ENCODE measurements at regions not wholly inside any gene's neighbourhood (a gene's known extent, or its start where the extent isn't known, plus 50 kb on each side); places are given as distances from the start of the nearest gene placed in this dataset.
"Not testable (repeated sequence)": the region's sequence is repeated elsewhere in the genome, so short reads cannot be mapped to it uniquely, and the experiment has no call there.

- Histone ChIP-seq H3K36me3 (no peaks in the 10 kb centered on the region), H3K27me3 (no peaks in the 10 kb centered on the region), H3K4me1 (no peaks in the 10 kb centered on the region), H3K4me3 (no peak overlapping the region), H3K27ac (no peak overlapping the region), H3K9me3 (no peaks in the 10 kb centered on the region)
- no peak for DNase-seq (ENCODE audit: extremely low spot score in 2 of 2)
- intact Hi-C loops (cut with DNase I) = no loop called here
- TF ChIP-seq CTCF (IDR thresholded peaks at IDR 0.05) (no peak), POLR2AphosphoS5 (IDR thresholded peaks at IDR 0.05; ENCODE audit: insufficient read depth in 1 of 2, low read depth in 1 of 2) (no peak), POLR2A (IDR thresholded peaks at IDR 0.05) (no peak)
Observed at GRCh38 chr14:105682956-105683570, 156.7 kb downstream of the TMEM121 start.

- H3K27me3 ChIP-seq; H3K4me3 ChIP-seq; H3K9me3 ChIP-seq; intact Hi-C loops (cut with DNase I); H3K27ac ChIP-seq; H3K4me1 ChIP-seq; DNase-seq (ENCODE audit: extremely low spot score in 2 of 2); H3K36me3 ChIP-seq: not testable (repeated sequence)
Observed at GRCh38 chr14:105684056-105684455, 157.7 kb downstream of the TMEM121 start.

- H3K9me3 ChIP-seq; H3K27ac ChIP-seq; H3K36me3 ChIP-seq; H3K27me3 ChIP-seq; H3K4me3 ChIP-seq; intact Hi-C loops (cut with DNase I); DNase-seq (ENCODE audit: extremely low spot score in 2 of 2); H3K4me1 ChIP-seq: not testable (repeated sequence)
Observed at GRCh38 chr14:105684597-105684996, 158.2 kb downstream of the TMEM121 start.

GRCh38 chr14:105685003-105685402, 158.6 kb downstream of the TMEM121 start:
- no peaks in the 10 kb centered on the region for H3K4me1 ChIP-seq
- no peaks in the 10 kb centered on the region for H3K9me3 ChIP-seq
- H3K4me3 ChIP-seq = no peak overlapping the region
- no peak for DNase-seq (ENCODE audit: extremely low spot score in 2 of 2)
- H3K27ac ChIP-seq = no peak overlapping the region
- no peaks in the 10 kb centered on the region for H3K36me3 ChIP-seq
- H3K27me3 ChIP-seq = no peaks in the 10 kb centered on the region
- TF ChIP-seq POLR2AphosphoS5 (IDR thresholded peaks at IDR 0.05; ENCODE audit: insufficient read depth in 1 of 2, low read depth in 1 of 2) (no peak), CTCF (IDR thresholded peaks at IDR 0.05) (no peak), POLR2A (IDR thresholded peaks at IDR 0.05) (no peak)
- intact Hi-C loops (cut with DNase I) = no loop called here

- H3K4me3 ChIP-seq; H3K27me3 ChIP-seq; H3K4me1 ChIP-seq; DNase-seq (ENCODE audit: extremely low spot score in 2 of 2); H3K27ac ChIP-seq; intact Hi-C loops (cut with DNase I); H3K36me3 ChIP-seq; H3K9me3 ChIP-seq: not testable (repeated sequence)
Observed at GRCh38 chr14:105685605-105686004, 159.2 kb downstream of the TMEM121 start.

GRCh38 chr14:105686050-105686449, 159.7 kb downstream of the TMEM121 start:
- H3K36me3 ChIP-seq; H3K27ac ChIP-seq; H3K9me3 ChIP-seq; H3K27me3 ChIP-seq; intact Hi-C loops (cut with DNase I); DNase-seq (ENCODE audit: extremely low spot score in 2 of 2); H3K4me3 ChIP-seq; H3K4me1 ChIP-seq: not testable (repeated sequence)

GRCh38 chr14:105686462-105687170, 160.2 kb downstream of the TMEM121 start:
- not testable (repeated sequence) for DNase-seq (ENCODE audit: extremely low spot score in 2 of 2); H3K4me3 ChIP-seq

GRCh38 chr14:105687171-105688022, 161.0 kb downstream of the TMEM121 start:
- intact Hi-C loops (cut with DNase I); H3K4me1 ChIP-seq; H3K27me3 ChIP-seq; H3K9me3 ChIP-seq; H3K36me3 ChIP-seq; DNase-seq (ENCODE audit: extremely low spot score in 2 of 2); H3K27ac ChIP-seq; H3K4me3 ChIP-seq: not testable (repeated sequence)

More at GRCh38 chr14:105686462-105687170, 160.2 kb downstream of the TMEM121 start:
- H3K4me1 ChIP-seq; H3K27ac ChIP-seq; H3K27me3 ChIP-seq; H3K9me3 ChIP-seq; intact Hi-C loops (cut with DNase I); H3K36me3 ChIP-seq: not testable (repeated sequence)

GRCh38 chr14:105688023-105688351, 161.6 kb downstream of the TMEM121 start:
- intact Hi-C loops (cut with DNase I); H3K27me3 ChIP-seq; H3K9me3 ChIP-seq; H3K36me3 ChIP-seq; H3K4me3 ChIP-seq; H3K27ac ChIP-seq; H3K4me1 ChIP-seq; DNase-seq (ENCODE audit: extremely low spot score in 2 of 2): not testable (repeated sequence)

- H3K4me3 ChIP-seq; H3K27ac ChIP-seq; H3K9me3 ChIP-seq; intact Hi-C loops (cut with DNase I); H3K27me3 ChIP-seq; DNase-seq (ENCODE audit: extremely low spot score in 2 of 2); H3K36me3 ChIP-seq; H3K4me1 ChIP-seq: not testable (repeated sequence)
Observed at GRCh38 chr14:105688664-105689221, 162.4 kb downstream of the TMEM121 start.
